Loucy (cell line): ENCODE measurements at regions not wholly inside any gene's neighbourhood (a gene's known extent, or its start where the extent isn't known, plus 50 kb on each side); places are given as distances from the start of the nearest gene placed in this dataset.

Source experiments
- H2AFZ ChIP-seq: fragments of 200-600 bp; sonication (generic); 2 replicates; pipeline ENCODE4 v1.6.0; 2016; ENCODE audit warnings: antibody characterized with exemption, mild to moderate bottlenecking, low read length, moderate library complexity
- H3F3A ChIP-seq: fragments of 200-600 bp; 2 replicates; pipeline ENCODE4 v1.6.0; 2016; ENCODE audit warnings: antibody characterized with exemption, low read depth, mild to moderate bottlenecking
- H3K27me3 ChIP-seq: fragments of 200-600 bp; sonication (generic); 2 replicates; pipeline ENCODE4 v1.6.1; 2014; ENCODE audit warnings: low read length, mild to moderate bottlenecking; ENCODE audit not compliant: insufficient read depth, poor library complexity, severe bottlenecking
- H3K36me3 ChIP-seq: fragments of 200-600 bp; sonication (generic); 2 replicates; pipeline ENCODE4 v1.6.1; 2016; ENCODE audit warnings: low read length; ENCODE audit not compliant: insufficient read depth
- H3K4me1 ChIP-seq: fragments of 200-600 bp; sonication (generic); 2 replicates; pipeline ENCODE4 v1.5.1; 2014; ENCODE audit warnings: low read length, mild to moderate bottlenecking; ENCODE audit not compliant: insufficient read depth, poor library complexity, severe bottlenecking
- H3K4me2 ChIP-seq: fragments of 200-600 bp; sonication (generic); 2 replicates; pipeline ENCODE4 v1.6.0; 2014; ENCODE audit warnings: antibody characterized with exemption, low read length, low read depth, mild to moderate bottlenecking; ENCODE audit not compliant: poor library complexity, severe bottlenecking
- H3K4me3 ChIP-seq: fragments of 200-600 bp; sonication (generic); 2 replicates; pipeline ENCODE4 v1.5.1; 2014; ENCODE audit warnings: low read length, mild to moderate bottlenecking, mixed read lengths; ENCODE audit not compliant: poor library complexity, severe bottlenecking
- H3K79me2 ChIP-seq: fragments of 200-600 bp; sonication (generic); 2 replicates; pipeline ENCODE4 v1.6.1; 2014; ENCODE audit warnings: low read length; ENCODE audit not compliant: insufficient read depth
- H3K9ac ChIP-seq: fragments of 200-600 bp; sonication (generic); 2 replicates; pipeline ENCODE4 v1.6.0; 2014; ENCODE audit warnings: mild to moderate bottlenecking, low read depth, low read length, moderate library complexity; ENCODE audit not compliant: poor library complexity, severe bottlenecking
- H3K9me2 ChIP-seq: fragments of 200-600 bp; sonication (generic); replicated peaks from 2 replicates; pipeline ENCODE4 v1.6.1; 2016; ENCODE audit warnings: low read depth, low read length, mixed read lengths
- H3K9me3 ChIP-seq: fragments of 200-600 bp; sonication (generic); 2 replicates; pipeline ENCODE4 v1.6.1; 2014; ENCODE audit warnings: mild to moderate bottlenecking, antibody characterized with exemption, low read length, low read depth; ENCODE audit not compliant: insufficient read depth
- H4K20me1 ChIP-seq: fragments of 200-600 bp; sonication (generic); 2 replicates; pipeline ENCODE4 v1.6.0; 2014; ENCODE audit warnings: antibody characterized with exemption, low read length, mild to moderate bottlenecking; ENCODE audit not compliant: insufficient read depth, poor library complexity, severe bottlenecking
- EZH2phosphoT487 ChIP-seq: fragments of 200-600 bp; IDR thresholded peaks from 2 replicates; pipeline ENCODE4 v1.6.1; 2018; ENCODE audit warnings: antibody characterized with exemption, mild to moderate bottlenecking, moderate library complexity, borderline replicate concordance
- TF ChIP-seq, protein P1 (sequence below): fragments of 200-600 bp; sonication (generic); conservative IDR thresholded peaks from 2 replicates; pipeline ENCODE4 v1.5.1; 2014; ENCODE audit warnings: mild to moderate bottlenecking, antibody characterized with exemption, low read length

DNA sequence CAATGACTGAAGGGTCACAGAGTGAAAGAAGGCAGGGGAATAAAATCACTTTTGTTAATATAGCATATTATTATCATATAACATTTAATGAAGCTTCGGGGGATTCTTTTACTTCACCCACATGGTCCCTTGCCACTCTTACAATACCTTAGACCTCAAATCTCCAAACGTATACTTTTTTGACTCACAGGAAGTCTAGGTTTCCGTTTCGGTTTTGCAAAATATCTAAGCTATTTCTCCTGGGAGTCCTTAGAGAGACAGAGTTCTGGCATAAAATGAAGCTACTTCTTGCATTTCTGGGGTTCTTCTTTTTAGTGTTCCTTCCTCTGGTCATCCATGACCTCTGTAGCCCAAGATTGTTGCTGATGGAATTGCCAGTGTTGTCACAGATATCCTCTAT, 590.5 kb upstream of the ATP2B1 start:
- no peaks in the 10 kb centered on the region for H3K27me3 ChIP-seq
- H3K9ac ChIP-seq: peak overlapping the region; percentile 19
- H3K4me1 ChIP-seq: peaks cover 30% of the 10 kb centered on the region
- H3F3A ChIP-seq: no peaks in the 10 kb centered on the region
- TF ChIP-seq EZH2phosphoT487: no peak
- TF ChIP-seq, protein P1, sequence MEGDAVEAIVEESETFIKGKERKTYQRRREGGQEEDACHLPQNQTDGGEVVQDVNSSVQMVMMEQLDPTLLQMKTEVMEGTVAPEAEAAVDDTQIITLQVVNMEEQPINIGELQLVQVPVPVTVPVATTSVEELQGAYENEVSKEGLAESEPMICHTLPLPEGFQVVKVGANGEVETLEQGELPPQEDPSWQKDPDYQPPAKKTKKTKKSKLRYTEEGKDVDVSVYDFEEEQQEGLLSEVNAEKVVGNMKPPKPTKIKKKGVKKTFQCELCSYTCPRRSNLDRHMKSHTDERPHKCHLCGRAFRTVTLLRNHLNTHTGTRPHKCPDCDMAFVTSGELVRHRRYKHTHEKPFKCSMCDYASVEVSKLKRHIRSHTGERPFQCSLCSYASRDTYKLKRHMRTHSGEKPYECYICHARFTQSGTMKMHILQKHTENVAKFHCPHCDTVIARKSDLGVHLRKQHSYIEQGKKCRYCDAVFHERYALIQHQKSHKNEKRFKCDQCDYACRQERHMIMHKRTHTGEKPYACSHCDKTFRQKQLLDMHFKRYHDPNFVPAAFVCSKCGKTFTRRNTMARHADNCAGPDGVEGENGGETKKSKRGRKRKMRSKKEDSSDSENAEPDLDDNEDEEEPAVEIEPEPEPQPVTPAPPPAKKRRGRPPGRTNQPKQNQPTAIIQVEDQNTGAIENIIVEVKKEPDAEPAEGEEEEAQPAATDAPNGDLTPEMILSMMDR: no peak
- H3K36me3 ChIP-seq: no peaks in the 10 kb centered on the region
- no peaks in the 10 kb centered on the region for H3K9me3 ChIP-seq
- H3K9me2 ChIP-seq: no peaks in the 10 kb centered on the region
- peak overlapping the region; percentile 57 for H3K4me3 ChIP-seq
- H2AFZ ChIP-seq: no peak overlapping the region; the same call in 1 of the 2 replicates
- H3K4me2 ChIP-seq: peak overlapping the region; percentile 76
- H4K20me1 ChIP-seq: no peaks in the 10 kb centered on the region
- H3K79me2 ChIP-seq: no peaks in the 10 kb centered on the region

DNA sequence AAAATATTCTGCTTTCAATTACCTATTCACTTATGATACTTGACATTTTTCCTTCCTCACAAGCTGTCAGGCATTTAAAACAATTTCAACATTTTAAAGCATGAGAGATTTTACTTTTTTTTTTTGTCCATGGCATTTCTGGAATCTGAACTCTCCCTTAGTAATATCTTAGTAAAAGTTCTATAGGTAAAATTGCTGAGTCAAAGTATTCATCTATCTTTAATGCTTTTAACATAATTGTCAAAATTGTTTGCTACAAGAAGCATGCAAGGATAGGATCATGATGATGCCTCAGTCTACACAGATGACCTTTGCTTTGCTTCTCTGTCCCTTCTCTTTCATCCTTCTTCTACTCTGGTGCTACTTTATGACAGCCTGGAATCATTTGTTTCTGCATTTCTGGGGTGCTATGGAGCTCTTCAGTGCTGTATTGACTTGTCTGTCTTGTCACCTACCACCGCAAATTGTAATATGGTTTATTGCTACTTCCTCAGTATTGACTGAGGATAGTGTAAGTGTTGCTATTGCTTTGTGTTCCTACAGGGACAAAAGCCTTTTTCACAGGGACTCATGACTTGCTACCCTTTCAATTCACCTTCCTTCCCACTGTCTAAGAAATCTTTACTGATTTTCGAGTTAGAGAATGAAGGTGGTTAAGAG, 589.8 kb upstream of the ATP2B1 start:
- Histone ChIP-seq H3K27me3 (no peaks in the 10 kb centered on the region), H3K9me2 (no peaks in the 10 kb centered on the region), H2AFZ (no peak overlapping the region; the same call in 1 of the 2 replicates), H3K36me3 (no peaks in the 10 kb centered on the region), H3K9ac (peak overlapping the region; percentile 19), H3K4me1 (peaks cover 31% of the 10 kb centered on the region), H3K79me2 (no peaks in the 10 kb centered on the region), H3K4me2 (peak overlapping the region; percentile 76), H3K9me3 (no peaks in the 10 kb centered on the region), H3F3A (no peaks in the 10 kb centered on the region), H4K20me1 (no peaks in the 10 kb centered on the region), H3K4me3 (peak overlapping the region; percentile 57)
- no peak for TF ChIP-seq EZH2phosphoT487
- TF ChIP-seq, protein P1: no peak

DNA sequence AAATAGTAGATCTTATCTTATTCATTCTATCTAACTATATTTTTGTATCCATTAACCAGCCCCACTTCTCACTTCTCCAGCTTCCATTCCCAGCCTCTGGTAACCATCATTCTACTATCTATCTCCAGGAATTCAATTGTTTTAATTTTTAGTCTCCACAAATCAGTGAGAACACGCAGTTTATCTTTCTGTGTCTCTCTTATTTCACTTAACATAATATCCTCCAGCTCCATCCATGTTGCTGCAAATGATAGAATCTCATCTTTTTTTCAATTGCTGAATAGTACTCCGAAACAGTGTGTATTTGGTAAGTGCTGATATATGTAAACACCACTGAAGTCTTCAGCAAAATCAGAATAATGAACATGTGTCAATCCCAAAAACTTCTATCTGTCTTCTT, 587.2 kb upstream of the ATP2B1 start:
- TF ChIP-seq EZH2phosphoT487: no peak
- TF ChIP-seq, protein P1: no peak
- Histone ChIP-seq H3K9ac (no peak overlapping the region), H3K36me3 (no peaks in the 10 kb centered on the region), H3F3A (no peaks in the 10 kb centered on the region), H3K9me2 (no peaks in the 10 kb centered on the region), H3K79me2 (no peaks in the 10 kb centered on the region), H3K4me1 (peaks cover 47% of the 10 kb centered on the region), H4K20me1 (no peaks in the 10 kb centered on the region), H3K4me3 (no peak overlapping the region), H3K9me3 (no peaks in the 10 kb centered on the region), H2AFZ (no peak overlapping the region), H3K27me3 (no peaks in the 10 kb centered on the region), H3K4me2 (no peak overlapping the region)
